ENCODE measurements at regions not wholly inside any gene's neighbourhood (a gene's known extent, or its start where the extent isn't known, plus 50 kb on each side); places are given as distances from the start of the nearest gene placed in this dataset.

GRCh38 chr1:56148326-56149193 lies 430.8 kb downstream of the PLPP3 start:
- TF ChIP-seq, protein P1, sequence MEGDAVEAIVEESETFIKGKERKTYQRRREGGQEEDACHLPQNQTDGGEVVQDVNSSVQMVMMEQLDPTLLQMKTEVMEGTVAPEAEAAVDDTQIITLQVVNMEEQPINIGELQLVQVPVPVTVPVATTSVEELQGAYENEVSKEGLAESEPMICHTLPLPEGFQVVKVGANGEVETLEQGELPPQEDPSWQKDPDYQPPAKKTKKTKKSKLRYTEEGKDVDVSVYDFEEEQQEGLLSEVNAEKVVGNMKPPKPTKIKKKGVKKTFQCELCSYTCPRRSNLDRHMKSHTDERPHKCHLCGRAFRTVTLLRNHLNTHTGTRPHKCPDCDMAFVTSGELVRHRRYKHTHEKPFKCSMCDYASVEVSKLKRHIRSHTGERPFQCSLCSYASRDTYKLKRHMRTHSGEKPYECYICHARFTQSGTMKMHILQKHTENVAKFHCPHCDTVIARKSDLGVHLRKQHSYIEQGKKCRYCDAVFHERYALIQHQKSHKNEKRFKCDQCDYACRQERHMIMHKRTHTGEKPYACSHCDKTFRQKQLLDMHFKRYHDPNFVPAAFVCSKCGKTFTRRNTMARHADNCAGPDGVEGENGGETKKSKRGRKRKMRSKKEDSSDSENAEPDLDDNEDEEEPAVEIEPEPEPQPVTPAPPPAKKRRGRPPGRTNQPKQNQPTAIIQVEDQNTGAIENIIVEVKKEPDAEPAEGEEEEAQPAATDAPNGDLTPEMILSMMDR (IDR thresholded peaks at IDR 0.05), result peak in 1 of 3 experiments; percentile 12
- TF ChIP-seq POLR2AphosphoS5 (IDR thresholded peaks at IDR 0.05) (no peak), POLR2A (IDR thresholded peaks at IDR 0.05; ENCODE audit: low read depth) (no peak), EP300 (IDR thresholded peaks at IDR 0.05) (no peak)
